ENCODE measurements at regions not wholly inside any gene's neighbourhood (a gene's known extent, or its start where the extent isn't known, plus 50 kb on each side); places are given as distances from the start of the nearest gene placed in this dataset.
"Not testable (repeated sequence)": the region's sequence is repeated elsewhere in the genome, so short reads cannot be mapped to it uniquely, and the experiment has no call there.

GRCh38 chr6:44049989-44050871 lies 77.0 kb downstream of the MRPL14 start:
- no peak for DNase-seq

GRCh38 chr6:44049163-44049988 lies 77.9 kb downstream of the MRPL14 start:
- no peak for DNase-seq

GRCh38 chr6:44048277-44048676 lies 79.0 kb downstream of the MRPL14 start:
- no peak for DNase-seq

GRCh38 chr6:44047801-44048200 lies 79.5 kb downstream of the MRPL14 start:
- no peak for DNase-seq

GRCh38 chr6:44047179-44047546 lies 80.1 kb downstream of the MRPL14 start:
- DNase-seq, result no peak

- no peak for DNase-seq
Measured at GRCh38 chr6:44046516-44047178, 80.6 kb downstream of the MRPL14 start.

GRCh38 chr6:44045672-44046015 lies 81.6 kb downstream of the MRPL14 start:
- DNase-seq, result no peak

- DNase-seq, result no peak
Measured at GRCh38 chr6:44044940-44045671, 82.1 kb downstream of the MRPL14 start.

GRCh38 chr6:44044154-44044539 lies 83.1 kb downstream of the MRPL14 start:
- DNase-seq, result no peak

GRCh38 chr6:44043479-44044153 lies 83.6 kb downstream of the MRPL14 start:
- no peak for DNase-seq

- DNase-seq, result no peak
Measured at GRCh38 chr6:44042989-44043478, 84.2 kb downstream of the MRPL14 start.

GRCh38 chr6:44042261-44042988 lies 84.8 kb downstream of the MRPL14 start:
- no peak for DNase-seq

- no peak for DNase-seq
Measured at GRCh38 chr6:44041461-44042260, 85.6 kb downstream of the MRPL14 start.

- no peak for DNase-seq
Measured at GRCh38 chr6:44040786-44041185, 86.5 kb downstream of the MRPL14 start.

- no peak for DNase-seq
Measured at GRCh38 chr6:44039839-44040350, 87.4 kb downstream of the MRPL14 start.

- no peak for DNase-seq
Measured at GRCh38 chr6:44039191-44039719, 88.0 kb downstream of the MRPL14 start.

GRCh38 chr6:44038543-44039065 lies 88.6 kb downstream of the MRPL14 start:
- DNase-seq, result no peak

- DNase-seq, result no peak
Measured at GRCh38 chr6:44037847-44038542, 89.3 kb downstream of the MRPL14 start.

GRCh38 chr6:44037276-44037675 lies 90.0 kb downstream of the MRPL14 start:
- DNase-seq, result not testable (repeated sequence)

All from NCI-H2227 treated with DMSO at 0.1 percent for 48 hours (cell line).